Endothelial cell of umbilical vein (primary cell): ENCODE measurements at regions not wholly inside any gene's neighbourhood (a gene's known extent, or its start where the extent isn't known, plus 50 kb on each side); places are given as distances from the start of the nearest gene placed in this dataset.

Experiments
- BruUV-seq: library from RNA; stranded (reverse); fragments of 400-500 nt; replicated peaks from 2 replicates; lab custom pipeline; 2021; lab: Mats Ljungman, UMichigan
- CTCF ChIA-PET: fragments of 300-600, 350-600 bp; sonication (Branson Sonifier 250); formaldehyde crosslinking; loops from one replicate; lab custom pipeline; 2021; ENCODE audit warnings: antibody characterized with exemption, inconsistent platforms; lab: Charles Lee
- POLR2A ChIA-PET: fragments of 300-600, 350-600 bp; sonication (Branson Sonifier 250); formaldehyde crosslinking; loops from one replicate; lab custom pipeline; 2021; ENCODE audit warnings: antibody characterized with exemption, inconsistent platforms; lab: Charles Lee
- DNase-seq: peaks from one replicate; pipeline ENCODE4 v3.0.0-alpha.2; 2011; ENCODE audit warnings: low read depth, low spot score
- FAIRE-seq: peaks from 2 replicates; lab custom pipeline; 2011; peaks lifted over from hg19 to GRCh38; lab: Jason Lieb, UNC
- H2AFZ ChIP-seq: 2 replicates; pipeline ENCODE4 v1.6.0; 2012; ENCODE audit warnings: low read depth, low read length, control low read depth, inconsistent platforms
- H3K27ac ChIP-seq: 2 replicates; pipeline ENCODE4 v1.5.1; 2011; ENCODE audit warnings: low read depth, mild to moderate bottlenecking, control low read depth, low read length, moderate library complexity; ENCODE audit not compliant: insufficient read depth
- H3K27me3 ChIP-seq, 2 experiments: 2 replicates each; pipeline versions ENCODE4 v1.6.0 to v1.6.1; 2011; ENCODE audit warnings: low read length in 2 of 2, mixed read lengths in 1 of 2; ENCODE audit not compliant: control insufficient read depth in 2 of 2, insufficient read depth in 2 of 2
- H3K36me3 ChIP-seq, 2 experiments: 2 replicates in 1 of 2; 3 replicates in 1 of 2; pipeline ENCODE4 v1.5.1; 2011; ENCODE audit warnings: low read length in 2 of 2, mild to moderate bottlenecking in 1 of 2, moderate library complexity in 1 of 2; ENCODE audit not compliant: control insufficient read depth in 2 of 2, insufficient read depth in 2 of 2; ENCODE audit errors: extremely low read depth in 1 of 2
- H3K4me1 ChIP-seq: 3 replicates; pipeline ENCODE4 v1.5.1; 2011; ENCODE audit warnings: mild to moderate bottlenecking, low read length; ENCODE audit not compliant: control insufficient read depth, insufficient read depth; ENCODE audit errors: extremely low read depth
- H3K4me2 ChIP-seq: 2 replicates; pipeline ENCODE4 v1.6.1; 2011; ENCODE audit warnings: low read length, control low read depth, mixed read lengths; ENCODE audit not compliant: insufficient read depth
- H3K4me3 ChIP-seq, 3 experiments: fragments of 200-600 bp in 1 of 3; sonication (generic), shearing (Covaris generic) in 1 of 3; replicated peaks in 1 of 3; 2 replicates each; pipeline ENCODE4 v1.5.1; 2011 to 2016; ENCODE audit warnings: control low read depth in 3 of 3, low read length in 3 of 3, mild to moderate bottlenecking in 2 of 3, inconsistent platforms in 1 of 3, low read depth in 1 of 3, moderate library complexity in 1 of 3; ENCODE audit not compliant: insufficient read depth in 1 of 3
- H3K79me2 ChIP-seq: 2 replicates; pipeline ENCODE4 v1.6.0; 2012; ENCODE audit warnings: low read length, inconsistent platforms; ENCODE audit not compliant: control insufficient read depth, insufficient read depth
- H3K9ac ChIP-seq: replicated peaks from 2 replicates; pipeline ENCODE3; 2011; ENCODE audit warnings: low read length, control low read depth; ENCODE audit not compliant: insufficient read depth; ENCODE audit errors: extremely low read depth
- H3K9me1 ChIP-seq: replicated peaks from 3 replicates; pipeline ENCODE4 v1.6.0; 2011; ENCODE audit warnings: mild to moderate bottlenecking, low read length; ENCODE audit not compliant: control insufficient read depth, insufficient read depth; ENCODE audit errors: extremely low read depth
- H3K9me3 ChIP-seq: replicated peaks from 2 replicates; pipeline ENCODE4 v1.5.1; 2012; ENCODE audit warnings: low read length, inconsistent platforms; ENCODE audit not compliant: control insufficient read depth, insufficient read depth
- H4K20me1 ChIP-seq: replicated peaks from 2 replicates; pipeline ENCODE3; 2011; ENCODE audit warnings: mild to moderate bottlenecking, low read length; ENCODE audit not compliant: control insufficient read depth, insufficient read depth; ENCODE audit errors: extremely low read depth
- FOS ChIP-seq: IDR thresholded peaks from 2 replicates; pipeline ENCODE4 v1.6.1; 2011; ENCODE audit warnings: mild to moderate bottlenecking, low read length, moderate library complexity, borderline replicate concordance; ENCODE audit not compliant: insufficient read depth
- GATA2 ChIP-seq: IDR thresholded peaks from 2 replicates; pipeline ENCODE4 v1.7.0; 2011; ENCODE audit warnings: low read depth, mild to moderate bottlenecking, moderate library complexity, mixed read lengths, low read length; ENCODE audit not compliant: insufficient read length, insufficient read depth
- JUN ChIP-seq: IDR thresholded peaks from 2 replicates; pipeline ENCODE4 v1.6.1; 2011; ENCODE audit warnings: borderline replicate concordance, low read depth; ENCODE audit not compliant: insufficient read length, insufficient read depth
- POLR2AphosphoS5 ChIP-seq: IDR thresholded peaks from 2 replicates; pipeline ENCODE4 v1.6.1; 2012; ENCODE audit warnings: low read depth, mild to moderate bottlenecking, control low read depth, low read length, moderate library complexity; ENCODE audit not compliant: insufficient read depth
- dilution Hi-C: fragments of 300-500 bp; cut with MboI; formaldehyde crosslinking; loops from one replicate; pipeline ENCODE4 v1.15.0; 2019; ENCODE audit warnings: low sequenced_read_pairs; ENCODE audit not compliant: extremely low pct_ligation_motif_present
- intact Hi-C: fragments of 100-400 bp; cut with micrococcal nuclease; formaldehyde crosslinking; loops from one replicate; pipeline ENCODE4 v1.10.0; 2022
- TF ChIP-seq, protein P1 (sequence below), 2 donors: IDR thresholded peaks; 1 replicate in 1 of 2; 2 replicates in 1 of 2; pipeline ENCODE4 v1.5.1; 2011; ENCODE audit warnings: low read length in 2 of 2, mild to moderate bottlenecking in 2 of 2, moderate library complexity in 2 of 2, control low read depth in 1 of 2, inconsistent platforms in 1 of 2, low read depth in 1 of 2; ENCODE audit not compliant: insufficient read depth in 1 of 2; ENCODE audit errors: extremely low read depth in 1 of 2

GRCh38 chr7:17057143-17057509 is 175.3 kb upstream of the AGR3 start:
- no peak for DNase-seq
- TF ChIP-seq, protein P1, sequence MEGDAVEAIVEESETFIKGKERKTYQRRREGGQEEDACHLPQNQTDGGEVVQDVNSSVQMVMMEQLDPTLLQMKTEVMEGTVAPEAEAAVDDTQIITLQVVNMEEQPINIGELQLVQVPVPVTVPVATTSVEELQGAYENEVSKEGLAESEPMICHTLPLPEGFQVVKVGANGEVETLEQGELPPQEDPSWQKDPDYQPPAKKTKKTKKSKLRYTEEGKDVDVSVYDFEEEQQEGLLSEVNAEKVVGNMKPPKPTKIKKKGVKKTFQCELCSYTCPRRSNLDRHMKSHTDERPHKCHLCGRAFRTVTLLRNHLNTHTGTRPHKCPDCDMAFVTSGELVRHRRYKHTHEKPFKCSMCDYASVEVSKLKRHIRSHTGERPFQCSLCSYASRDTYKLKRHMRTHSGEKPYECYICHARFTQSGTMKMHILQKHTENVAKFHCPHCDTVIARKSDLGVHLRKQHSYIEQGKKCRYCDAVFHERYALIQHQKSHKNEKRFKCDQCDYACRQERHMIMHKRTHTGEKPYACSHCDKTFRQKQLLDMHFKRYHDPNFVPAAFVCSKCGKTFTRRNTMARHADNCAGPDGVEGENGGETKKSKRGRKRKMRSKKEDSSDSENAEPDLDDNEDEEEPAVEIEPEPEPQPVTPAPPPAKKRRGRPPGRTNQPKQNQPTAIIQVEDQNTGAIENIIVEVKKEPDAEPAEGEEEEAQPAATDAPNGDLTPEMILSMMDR (IDR thresholded peaks at IDR 0.05; ENCODE audit: extremely low read depth in 1 of 2, insufficient read depth in 1 of 2, low read depth in 1 of 2, low read length in 2 of 2), result no peak
- TF ChIP-seq FOS, result no peak
- TF ChIP-seq GATA2, result no peak
- Histone ChIP-seq H3K4me3 (no peak overlapping the region), H3K27ac (no peak overlapping the region), H3K36me3 (no peaks in the 10 kb centered on the region), H3K9me1 (no peaks in the 10 kb centered on the region), H3K9ac (no peak overlapping the region), H3K79me2 (no peaks in the 10 kb centered on the region), H3K27me3 (no peaks in the 10 kb centered on the region), H2AFZ (no peak overlapping the region), H4K20me1 (no peaks in the 10 kb centered on the region), H3K9me3 (no peaks in the 10 kb centered on the region), H3K4me1 (peaks cover 14% of the 10 kb centered on the region), H3K4me2 (no peak overlapping the region)
- dilution Hi-C loops, result no loop called here
- intact Hi-C loops, result loop anchor here (5.0 kb wide), 1 partner anchor 475 kb away; no protein-coding TSS in a partner anchor
- CTCF ChIA-PET, result interaction anchor here (1.4 to 2.3 kb wide), 4 partner anchors 18 to 244 kb away, joined by 3 to 14 read pairs (median 8); no protein-coding TSS in a partner anchor
- BruUV-seq, result no TSS peak
- POLR2A ChIA-PET, result no interaction called here
- no peak for FAIRE-seq

- DNase-seq, result peak; percentile 70
- H3K4me1 ChIP-seq, result peaks cover 18% of the 10 kb centered on the region
- no TSS peak for BruUV-seq
- no peaks in the 10 kb centered on the region for H4K20me1 ChIP-seq
- H3K9ac ChIP-seq, result peak overlapping the region; percentile 31
- TF ChIP-seq JUN (peak; percentile 79), FOS (peak; percentile 88), POLR2AphosphoS5 (no peak)
- TF ChIP-seq, protein P1 (IDR thresholded peaks at IDR 0.05; ENCODE audit: extremely low read depth in 1 of 2, insufficient read depth in 1 of 2, low read depth in 1 of 2, low read length in 2 of 2), result no peak
- H3K4me2 ChIP-seq, result peak overlapping the region; percentile 74
- H3K36me3 ChIP-seq, result no peaks in the 10 kb centered on the region
- no peak overlapping the region for H2AFZ ChIP-seq
- CTCF ChIA-PET, result interaction anchor here (0.8 to 2.3 kb wide), 7 partner anchors 14 to 247 kb away, joined by 3 to 14 read pairs (median 7); no protein-coding TSS in a partner anchor
- peak; percentile 52 for FAIRE-seq
- dilution Hi-C loops (no loop called here), intact Hi-C loops (loop anchor here (1.0 to 5.0 kb wide), 2 partner anchors 17 to 474 kb away; no protein-coding TSS in a partner anchor)
- POLR2A ChIA-PET, result interaction anchor here (1.0 kb wide), 1 partner anchor 239 kb away, joined by 3 read pairs; no protein-coding TSS in a partner anchor
- H3K4me3 ChIP-seq, result no peak overlapping the region
- H3K27ac ChIP-seq, result peak overlapping the region; percentile 34
- H3K27me3 ChIP-seq, result no peaks in the 10 kb centered on the region
- H3K9me3 ChIP-seq, result no peaks in the 10 kb centered on the region
- no peaks in the 10 kb centered on the region for H3K79me2 ChIP-seq
- H3K9me1 ChIP-seq, result no peaks in the 10 kb centered on the region
These were observed 176.8 kb upstream of the AGR3 start for GRCh38 chr7:17058568-17058967.
